GM06990 (cell line): ENCODE measurements at regions not wholly inside any gene's neighbourhood (a gene's known extent, or its start where the extent isn't known, plus 50 kb on each side); places are given as distances from the start of the nearest gene placed in this dataset.

Source experiments
- DNase-seq: peaks from one replicate; pipeline ENCODE4 v3.0.0-alpha.2; 2011; ENCODE audit not compliant: insufficient read length; ENCODE audit errors: extremely low read depth
- H3K27me3 ChIP-seq: replicated peaks from 2 replicates; pipeline ENCODE4 v1.6.0; 2011; ENCODE audit warnings: low read length; ENCODE audit not compliant: control insufficient read depth, insufficient read depth
- H3K36me3 ChIP-seq: 2 replicates; pipeline ENCODE4 v1.5.1; 2011; ENCODE audit warnings: low read length; ENCODE audit not compliant: control insufficient read depth, insufficient read depth
- H3K4me3 ChIP-seq: replicated peaks from 2 replicates; pipeline ENCODE4 v1.5.1; 2011; ENCODE audit warnings: low read depth, mild to moderate bottlenecking, control low read depth, low read length
- CTCF ChIP-seq: IDR thresholded peaks from 2 replicates; pipeline ENCODE4 v1.5.1; 2011; ENCODE audit warnings: low read length, control low read depth, mild to moderate bottlenecking, inconsistent platforms; ENCODE audit not compliant: insufficient read depth, poor library complexity, severe bottlenecking

GRCh38 chr6:72553531-72554511 is 68.0 kb upstream of the KCNQ5 start:
- TF ChIP-seq CTCF, result no peak
- H3K27me3 ChIP-seq, result no peaks in the 10 kb centered on the region
- H3K4me3 ChIP-seq, result no peak overlapping the region
- H3K36me3 ChIP-seq, result no peaks in the 10 kb centered on the region
- DNase-seq, result no peak

GRCh38 chr6:72554761-72555221 is 67.1 kb upstream of the KCNQ5 start:
- no peak for DNase-seq
- Histone ChIP-seq H3K36me3 (no peaks in the 10 kb centered on the region), H3K27me3 (no peaks in the 10 kb centered on the region), H3K4me3 (no peak overlapping the region)
- no peak for TF ChIP-seq CTCF

- Histone ChIP-seq H3K27me3 (no peaks in the 10 kb centered on the region), H3K36me3 (no peaks in the 10 kb centered on the region), H3K4me3 (no peak overlapping the region)
- no peak for DNase-seq
- TF ChIP-seq CTCF, result no peak
These were observed 62.8 kb upstream of the KCNQ5 start for GRCh38 chr6:72559067-72559466.

GRCh38 chr6:72559555-72559954 is 62.3 kb upstream of the KCNQ5 start:
- H3K36me3 ChIP-seq, result no peaks in the 10 kb centered on the region
- H3K4me3 ChIP-seq, result no peak overlapping the region
- DNase-seq, result no peak
- TF ChIP-seq CTCF, result no peak
- no peaks in the 10 kb centered on the region for H3K27me3 ChIP-seq

GRCh38 chr6:72560721-72561593 is 60.9 kb upstream of the KCNQ5 start:
- TF ChIP-seq CTCF, result no peak
- no peak overlapping the region for H3K4me3 ChIP-seq
- DNase-seq, result no peak

More at GRCh38 chr6:72560721-72561593, 60.9 kb upstream of the KCNQ5 start:
- Histone ChIP-seq H3K36me3 (no peaks in the 10 kb centered on the region), H3K27me3 (no peaks in the 10 kb centered on the region)
